ENCODE measurements at regions not wholly inside any gene's neighbourhood (a gene's known extent, or its start where the extent isn't known, plus 50 kb on each side); places are given as distances from the start of the nearest gene placed in this dataset.

DNA sequence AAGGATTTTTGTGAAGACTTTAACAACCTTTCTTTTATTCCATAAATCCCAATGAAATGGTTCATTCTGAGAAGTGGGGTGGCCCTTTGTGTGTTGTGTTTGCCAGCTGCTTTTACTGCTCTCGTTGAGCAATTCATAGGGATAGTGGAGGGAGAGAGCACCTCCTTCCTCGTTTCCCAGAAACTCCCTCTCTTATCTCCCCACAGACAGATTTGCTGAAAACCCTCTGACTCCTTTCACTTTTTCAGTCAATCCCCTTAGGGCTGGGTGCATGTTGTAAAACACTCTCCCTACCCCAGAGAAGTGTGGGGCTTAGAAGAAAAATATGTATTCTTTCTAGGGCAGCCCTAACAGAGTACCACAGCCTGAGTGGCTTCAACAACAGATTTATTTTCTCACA, 557.2 kb upstream of the RGMA start:
- DNase-seq (ENCODE audit: low read depth in 2 of 2): no peak

DNA sequence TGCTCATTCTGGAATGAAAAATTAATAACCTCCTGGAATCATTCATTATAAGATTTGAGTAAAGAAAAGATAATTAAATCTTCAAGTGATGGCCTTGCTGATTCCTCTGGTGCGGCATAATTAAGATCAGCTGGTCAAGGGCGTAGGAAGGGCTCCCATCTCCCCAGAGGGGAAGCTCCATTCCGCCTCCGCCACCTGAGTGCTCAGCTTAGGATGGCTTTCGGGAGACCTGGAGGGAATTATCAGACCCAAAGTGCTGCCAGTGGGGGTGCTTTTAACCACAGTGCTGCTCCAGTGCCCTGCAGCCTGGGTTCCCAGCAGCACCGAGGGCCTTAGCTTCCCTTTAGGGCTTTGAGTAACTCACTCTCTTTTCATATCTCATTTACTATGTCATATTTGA, 556.6 kb upstream of the RGMA start:
- DNase-seq (ENCODE audit: low read depth in 2 of 2): no peak

DNA sequence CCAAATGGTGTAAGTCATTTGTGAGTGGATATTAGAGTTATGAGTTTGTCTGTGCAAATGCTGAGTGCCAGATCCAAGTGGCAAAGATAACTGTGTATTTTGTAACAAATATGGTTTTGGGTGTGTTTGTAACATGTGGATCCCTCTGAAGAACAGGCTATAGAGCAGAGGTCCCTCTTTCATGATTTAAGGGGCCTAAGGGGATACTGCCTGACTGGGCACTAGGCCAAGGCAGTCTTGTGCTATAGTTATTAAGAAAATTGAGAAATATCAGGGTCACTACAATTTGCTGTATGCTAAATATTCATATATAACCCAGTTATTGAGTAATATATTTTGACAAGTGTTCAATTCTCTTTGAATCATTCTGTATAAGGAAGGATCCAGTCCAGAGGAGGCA, 555.6 kb upstream of the RGMA start:
- DNase-seq (ENCODE audit: low read depth in 2 of 2): no peak

DNA sequence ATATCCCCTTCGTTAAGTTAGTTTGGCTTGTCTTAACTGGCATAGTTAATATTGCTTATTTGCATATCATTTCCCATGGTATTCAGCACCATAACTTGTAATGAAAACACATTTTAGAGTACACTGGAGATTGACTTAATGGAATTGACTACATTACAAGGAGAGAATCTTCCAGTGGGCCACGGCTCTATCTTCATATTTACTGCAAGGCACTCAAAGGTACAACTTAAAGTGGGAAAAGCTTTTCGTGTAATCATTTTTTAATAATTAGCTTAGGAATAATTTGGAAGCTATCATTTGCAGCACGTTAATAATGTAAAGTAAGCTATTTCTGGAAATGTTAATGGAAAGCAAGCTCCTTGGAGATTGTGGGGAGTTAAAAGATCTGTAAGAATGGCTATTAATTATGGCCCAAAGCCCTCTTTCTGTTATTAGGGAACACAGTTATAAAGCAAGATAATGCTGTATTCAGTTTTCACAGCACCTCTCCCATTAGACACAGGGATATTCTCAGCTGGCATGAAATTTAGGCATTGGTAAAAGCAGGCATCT, 551.5 kb upstream of the RGMA start:
- no peak for DNase-seq (ENCODE audit: low read depth in 2 of 2)

DNA sequence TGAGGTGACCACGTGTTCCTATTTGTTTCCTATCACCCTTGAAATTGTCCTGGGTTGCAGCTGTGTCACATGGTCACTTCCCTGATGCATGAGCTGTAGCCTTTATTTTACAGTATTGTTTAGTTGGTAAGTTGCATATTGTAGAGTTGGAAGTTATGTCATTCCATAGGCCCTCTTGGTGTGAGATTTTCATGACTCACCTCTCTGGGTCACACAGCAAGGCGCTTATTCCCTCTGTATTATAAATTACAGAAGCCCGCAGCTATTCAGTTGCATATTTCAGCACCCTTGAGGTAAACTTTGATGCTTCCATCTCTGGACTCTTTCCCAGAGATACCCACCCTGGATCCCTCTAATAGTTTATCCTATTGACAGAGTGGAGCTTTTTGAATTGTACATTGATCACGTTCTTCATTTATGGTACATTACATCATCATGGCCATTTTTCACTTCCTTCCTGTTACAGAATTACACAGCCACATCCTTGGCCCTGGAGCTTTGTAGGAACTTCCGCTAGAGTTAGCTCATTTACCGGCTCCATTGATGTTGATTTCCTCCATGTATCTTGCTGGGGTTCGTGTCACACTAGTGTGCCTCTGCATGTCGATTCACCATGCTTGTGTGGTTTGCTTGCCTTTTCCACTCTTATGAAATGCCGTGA, 543.1 kb upstream of the RGMA start:
- DNase-seq (ENCODE audit: low read depth in 2 of 2): no peak

DNA sequence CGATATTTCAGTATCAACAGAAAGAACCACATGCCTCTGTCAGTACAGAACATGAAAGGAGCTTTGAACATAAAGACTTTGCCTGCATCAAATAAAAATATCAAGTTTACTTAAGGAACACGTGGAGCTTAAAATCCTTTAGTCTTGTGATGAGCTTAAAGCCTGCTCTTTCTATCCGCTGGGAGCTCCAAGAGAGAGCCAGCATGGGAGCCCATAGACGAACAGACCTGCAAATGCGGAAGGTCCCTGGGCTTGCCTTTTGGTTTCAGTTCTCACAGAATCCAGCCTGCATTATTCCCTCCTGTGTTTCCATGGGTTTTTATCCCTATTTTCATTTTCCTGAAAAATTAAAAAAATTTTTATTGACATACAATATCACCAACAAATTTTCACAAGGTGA, 530.6 kb upstream of the RGMA start:
- DNase-seq (ENCODE audit: low read depth in 2 of 2): no peak

DNA sequence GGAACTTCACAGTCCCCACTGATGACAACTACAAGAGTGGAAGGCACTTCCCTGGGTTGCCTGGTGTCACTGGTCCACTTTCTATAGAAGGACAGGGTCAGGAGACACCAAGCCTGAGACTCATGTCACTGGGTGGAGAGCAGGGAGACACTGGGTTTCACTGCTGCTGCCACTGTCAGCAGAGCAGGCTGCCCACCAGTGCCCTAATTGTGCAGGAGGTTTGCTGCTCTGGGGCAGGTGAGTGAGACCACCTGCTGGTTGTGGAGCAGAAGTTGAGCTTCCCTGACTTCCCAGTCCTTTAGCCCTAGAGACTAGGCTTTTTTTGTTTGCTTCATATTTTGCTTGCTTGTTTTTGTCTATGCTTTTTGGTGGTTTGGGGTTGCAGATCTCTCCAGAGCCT, 528.4 kb upstream of the RGMA start:
- no peak for DNase-seq (ENCODE audit: low read depth in 2 of 2)

DNA sequence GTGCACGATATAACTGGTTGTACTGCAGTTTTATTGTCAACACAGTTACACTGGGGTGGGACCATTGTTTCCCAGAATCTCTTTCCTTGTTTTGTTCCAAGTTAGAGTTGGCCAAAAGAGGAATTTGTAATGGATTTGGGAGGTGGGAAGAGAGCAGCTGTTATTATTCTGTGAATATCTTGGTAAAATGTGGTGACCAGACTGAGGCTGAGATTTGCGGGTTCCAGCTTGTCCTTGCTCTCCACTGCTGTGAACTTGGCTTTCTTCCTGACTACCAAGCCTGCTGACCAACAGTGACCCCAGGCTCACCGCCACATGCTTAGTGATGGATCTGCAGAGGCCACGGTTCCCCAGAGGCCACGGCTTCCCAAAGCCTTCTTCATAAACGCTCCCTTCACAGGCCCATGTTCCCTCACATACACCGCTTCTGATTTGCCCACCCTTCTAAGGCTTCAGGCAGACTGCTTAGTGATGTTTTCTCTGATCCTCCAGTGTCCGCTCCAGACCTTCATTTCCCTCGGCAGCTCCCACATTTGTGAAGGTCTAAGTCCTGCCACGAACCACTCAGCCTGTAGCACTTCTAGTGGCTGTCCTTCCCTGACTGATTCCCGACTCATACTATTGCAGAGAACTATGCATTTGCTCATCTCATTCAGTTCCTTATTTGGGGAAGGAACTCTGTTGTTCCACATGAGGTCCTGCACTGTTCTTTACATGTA, 525.5 kb upstream of the RGMA start:
- DNase-seq (ENCODE audit: low read depth in 2 of 2): no peak

DNA sequence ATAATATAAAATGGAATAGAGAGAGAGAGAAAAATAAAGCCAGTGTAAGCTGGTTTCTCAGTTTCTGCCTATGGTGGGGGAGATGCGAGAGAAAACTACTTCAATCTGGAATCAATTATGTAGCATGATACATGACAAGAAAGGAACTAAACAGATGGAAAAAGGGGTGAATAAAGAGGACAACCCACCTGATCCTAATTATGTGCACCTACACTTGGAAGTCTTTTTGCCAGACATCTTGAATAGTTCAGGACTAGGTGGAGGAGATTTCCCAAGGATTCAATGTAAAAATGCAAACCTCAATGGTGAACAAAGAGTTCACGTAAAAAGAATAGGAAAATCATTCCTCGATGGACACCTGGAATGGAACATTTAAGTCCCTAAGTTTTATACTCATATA, 524.4 kb upstream of the RGMA start:
- DNase-seq (ENCODE audit: low read depth in 2 of 2): no peak

DNA sequence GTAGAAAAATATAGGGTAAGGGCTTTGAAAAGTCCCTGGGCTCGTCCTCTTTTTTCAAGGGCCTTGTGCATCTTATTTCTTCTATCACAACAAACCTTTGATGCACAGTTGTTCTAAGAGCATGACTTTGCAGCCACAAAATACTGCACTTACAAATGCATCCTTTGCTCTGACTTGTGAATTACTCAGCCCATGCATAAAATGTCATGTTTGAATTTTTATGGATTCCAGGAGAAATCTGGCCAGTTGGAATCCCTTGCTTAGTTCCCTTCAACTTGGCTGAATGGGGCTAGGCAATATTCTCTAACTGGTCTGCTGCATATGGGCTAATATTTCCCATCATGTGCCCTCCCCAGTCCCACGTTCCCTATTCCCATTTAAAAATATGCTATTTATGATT, 523.9 kb upstream of the RGMA start:
- DNase-seq (ENCODE audit: low read depth in 2 of 2): no peak

DNA sequence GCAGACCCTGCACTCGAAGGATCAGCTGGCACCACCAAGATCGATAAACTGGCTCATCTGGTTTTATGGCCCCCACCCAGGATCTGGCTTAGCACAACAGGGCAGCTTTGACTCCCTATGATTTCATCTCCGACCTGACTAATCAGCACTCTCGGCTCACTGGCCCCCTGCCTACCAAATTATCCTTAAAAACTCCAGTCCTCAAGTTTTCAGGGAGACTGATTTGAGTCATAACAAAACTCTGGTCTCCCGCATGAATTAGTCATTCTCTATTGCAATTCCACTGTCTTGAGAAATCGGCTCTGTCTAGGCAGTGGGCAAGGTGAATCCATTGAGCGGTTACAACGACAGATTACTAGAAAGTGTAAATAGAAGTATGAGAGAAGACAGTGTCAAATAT, 521.9 kb upstream of the RGMA start:
- no peak for DNase-seq (ENCODE audit: low read depth in 2 of 2)

DNA sequence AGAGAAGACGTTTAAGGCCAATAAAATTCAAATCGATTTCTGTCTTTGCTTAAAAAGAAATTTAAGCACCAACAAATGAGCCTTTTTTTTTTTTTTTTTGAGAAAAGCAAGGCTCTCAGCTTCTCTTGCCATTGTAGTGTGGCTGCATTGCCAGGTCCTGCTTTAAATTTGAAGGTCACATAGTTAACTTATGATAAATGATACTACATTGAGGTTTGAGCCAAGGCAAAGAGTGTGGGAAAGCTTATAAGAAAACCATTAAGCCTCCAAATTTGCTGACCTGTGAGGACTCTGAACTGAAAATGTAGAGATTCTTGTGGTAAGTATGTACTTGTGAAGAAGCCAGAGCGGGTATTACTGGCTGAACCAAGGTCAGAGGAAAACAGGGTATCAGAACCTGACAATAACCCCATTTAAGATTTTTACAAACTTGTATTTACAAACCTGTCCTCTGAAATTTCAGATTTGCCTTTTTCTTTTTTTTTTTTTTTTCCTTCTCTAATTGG, 519.7 kb upstream of the RGMA start:
- DNase-seq (ENCODE audit: low read depth in 2 of 2): no peak

DNA sequence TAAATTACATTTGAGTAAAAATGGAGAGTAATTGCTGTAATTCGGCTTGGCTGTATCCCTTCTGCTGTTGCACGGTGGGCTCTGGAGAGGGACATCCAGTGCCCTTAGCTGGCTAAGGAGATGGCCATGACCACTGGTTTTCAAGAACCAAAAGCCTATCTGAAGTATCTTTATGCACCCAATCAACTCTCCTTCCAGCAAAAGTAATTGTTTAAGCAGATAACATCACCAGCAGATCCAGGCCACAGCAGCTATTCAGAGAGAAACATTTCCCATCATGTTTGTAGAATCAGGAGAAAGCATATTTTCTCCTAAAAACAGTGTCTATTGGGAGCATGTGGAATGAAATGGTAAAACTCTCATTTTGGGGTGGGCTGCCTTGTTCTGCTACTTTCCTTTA, 514.5 kb upstream of the RGMA start:
- DNase-seq (ENCODE audit: low read depth in 2 of 2): no peak

DNA sequence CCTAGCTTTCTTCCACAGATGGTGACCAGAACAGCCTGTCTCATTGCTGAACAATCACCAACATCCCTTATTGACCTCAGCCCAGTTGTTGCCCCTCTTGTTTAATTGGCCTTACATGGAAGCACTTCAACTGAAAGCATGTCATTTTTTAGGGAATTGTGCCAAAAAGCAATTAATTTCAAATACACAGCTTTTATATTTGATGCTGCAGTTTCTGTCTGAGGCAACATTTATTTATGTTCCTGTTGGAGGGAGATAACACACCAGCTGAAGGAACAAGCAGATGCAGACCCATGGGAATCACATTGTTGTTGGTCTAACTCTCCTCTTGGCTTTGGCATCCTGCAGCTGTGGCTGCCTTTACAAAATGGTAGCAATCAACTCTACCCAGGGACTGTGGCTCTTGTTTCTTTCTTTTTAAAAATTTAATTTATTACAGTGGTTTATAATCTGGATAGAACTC, 498.1 kb upstream of the RGMA start:
- no peak for DNase-seq (ENCODE audit: low read depth in 2 of 2)

DNA sequence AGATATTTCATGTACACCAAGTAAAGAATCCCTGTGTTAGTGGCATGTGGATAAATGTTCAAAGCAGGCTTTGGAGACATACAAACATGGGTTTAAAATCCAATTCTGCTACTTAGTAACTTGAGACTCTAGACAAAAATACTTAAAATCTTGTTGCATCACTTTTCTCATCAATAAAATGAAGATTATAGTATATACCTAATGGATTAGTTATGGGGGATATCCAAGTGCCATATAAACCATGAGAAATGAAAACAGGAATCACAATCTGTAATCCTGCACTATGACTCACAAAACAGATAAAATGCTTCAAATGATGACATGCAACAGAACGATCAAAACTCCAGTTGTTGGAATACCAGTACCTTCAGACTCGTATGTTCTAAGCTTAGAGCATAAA, 496.0 kb upstream of the RGMA start:
- DNase-seq (ENCODE audit: low read depth in 2 of 2): no peak

DNA sequence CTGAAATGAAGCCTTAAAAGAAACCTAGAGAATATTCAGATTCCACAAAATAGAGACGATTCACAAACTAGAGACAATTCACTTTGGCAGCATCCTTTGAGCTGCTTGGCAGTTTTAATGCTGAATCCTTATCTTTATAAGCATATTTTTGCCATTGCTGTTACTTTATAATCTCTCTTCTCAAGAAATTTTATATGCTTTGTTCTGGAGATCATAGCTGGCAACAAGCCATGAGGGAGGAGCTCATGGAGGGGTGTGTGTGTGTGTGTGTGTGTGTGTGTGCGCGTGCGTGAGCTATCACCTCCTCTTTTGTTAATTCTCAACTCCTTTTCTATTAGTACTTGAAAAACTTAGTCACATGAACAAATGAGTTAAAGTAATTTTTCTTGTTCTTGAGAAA, 495.0 kb upstream of the RGMA start:
- no peak for DNase-seq (ENCODE audit: low read depth in 2 of 2)

DNA sequence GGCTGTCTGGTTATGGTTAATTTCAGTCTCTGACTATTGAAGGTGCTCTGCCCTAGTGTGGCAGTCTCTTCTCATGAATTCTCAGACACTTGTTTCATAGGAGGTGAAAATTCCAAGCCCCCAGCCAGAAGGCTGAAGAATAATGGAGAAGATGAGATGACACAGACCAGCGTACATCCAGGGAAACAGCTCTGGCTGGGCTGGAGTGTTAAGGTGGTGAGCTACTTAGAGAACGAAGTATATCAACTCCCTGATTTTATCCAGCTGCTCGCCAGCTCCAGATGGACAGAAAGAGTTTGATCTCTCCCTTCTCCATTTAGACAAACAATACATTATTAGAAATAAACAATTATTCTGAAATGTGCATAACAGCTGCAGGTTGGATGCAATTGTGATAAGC, 494.5 kb upstream of the RGMA start:
- no peak for DNase-seq (ENCODE audit: low read depth in 2 of 2)

DNA sequence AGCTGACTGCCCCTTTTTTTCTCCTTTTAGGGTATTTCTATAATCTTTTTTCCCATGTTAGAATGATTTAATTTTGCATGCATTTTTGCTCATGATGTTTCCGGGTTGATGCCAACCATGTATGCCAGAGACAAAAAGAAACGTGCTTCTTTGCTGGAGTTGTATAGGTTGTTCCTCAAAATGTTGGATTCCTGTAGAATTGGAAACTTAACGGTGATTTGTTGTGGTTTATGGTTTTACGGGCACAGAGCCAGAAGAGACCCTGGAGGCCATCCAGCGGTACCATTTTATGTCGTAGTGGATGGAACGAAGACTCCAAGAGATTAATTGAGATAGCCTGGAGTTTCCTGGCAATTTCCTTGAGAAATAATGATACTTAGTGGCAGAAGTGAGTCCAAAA, 481.5 kb upstream of the RGMA start:
- no peak for DNase-seq (ENCODE audit: low read depth in 2 of 2)

DNA sequence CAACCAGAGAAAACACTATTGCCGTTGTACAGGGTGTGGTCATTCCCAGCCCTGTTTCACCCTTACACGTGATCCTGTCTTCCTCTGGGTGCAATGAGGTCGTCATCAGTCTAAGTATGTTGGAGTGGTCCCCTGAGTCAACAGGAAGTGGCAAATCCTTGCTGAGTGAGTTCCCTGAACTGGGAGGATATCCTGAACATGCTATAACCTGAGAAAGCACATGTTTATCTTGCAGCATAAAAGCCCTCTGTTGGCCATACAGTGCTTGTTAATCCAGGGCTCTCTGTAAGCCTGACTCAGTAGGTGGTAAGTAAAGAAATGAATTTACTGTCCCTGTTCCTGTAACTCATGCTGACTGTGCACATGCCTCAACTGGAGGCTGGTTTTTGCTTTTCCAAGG, 477.8 kb upstream of the RGMA start:
- DNase-seq (ENCODE audit: low read depth in 2 of 2): no peak

DNA sequence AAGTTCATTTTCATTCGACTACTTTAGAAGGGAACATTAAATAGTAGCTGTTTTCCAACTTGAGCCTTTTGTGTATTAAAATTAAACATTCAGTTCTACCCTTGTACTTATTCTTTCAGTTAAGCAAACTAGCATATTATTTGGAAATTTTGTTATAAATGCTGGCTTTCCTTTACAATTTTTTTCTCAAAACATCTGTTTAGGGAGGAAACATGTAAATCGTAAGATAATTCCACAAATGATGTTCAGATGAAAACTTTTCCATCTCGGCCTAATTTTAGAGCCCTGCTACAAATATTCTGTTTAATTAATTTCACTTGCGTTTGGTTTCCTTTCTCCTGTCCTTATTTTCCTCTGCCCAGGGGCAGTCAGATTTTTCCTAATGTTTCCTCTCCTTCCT, 476.2 kb upstream of the RGMA start:
- no peak for DNase-seq (ENCODE audit: low read depth in 2 of 2)

DNA sequence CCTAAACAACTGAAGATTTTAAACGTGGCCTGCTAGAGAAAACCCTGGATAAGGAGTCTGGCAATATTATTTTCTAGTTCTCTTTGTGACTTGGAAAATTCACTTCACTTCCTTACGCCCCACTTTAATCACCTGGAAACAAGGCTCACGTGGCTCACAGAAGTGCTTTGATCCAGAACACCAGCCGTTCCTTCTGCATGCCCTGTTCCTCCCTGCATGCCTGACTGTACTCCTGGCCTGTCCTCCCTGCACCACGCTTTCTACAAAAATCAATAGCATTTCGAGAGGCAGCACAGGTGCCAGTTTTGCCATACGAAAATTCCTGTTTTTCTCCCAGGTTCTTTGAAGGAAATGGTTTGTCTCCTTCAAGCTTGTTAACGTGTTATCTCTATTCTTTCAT, 474.2 kb upstream of the RGMA start:
- DNase-seq (ENCODE audit: low read depth in 2 of 2): no peak

DNA sequence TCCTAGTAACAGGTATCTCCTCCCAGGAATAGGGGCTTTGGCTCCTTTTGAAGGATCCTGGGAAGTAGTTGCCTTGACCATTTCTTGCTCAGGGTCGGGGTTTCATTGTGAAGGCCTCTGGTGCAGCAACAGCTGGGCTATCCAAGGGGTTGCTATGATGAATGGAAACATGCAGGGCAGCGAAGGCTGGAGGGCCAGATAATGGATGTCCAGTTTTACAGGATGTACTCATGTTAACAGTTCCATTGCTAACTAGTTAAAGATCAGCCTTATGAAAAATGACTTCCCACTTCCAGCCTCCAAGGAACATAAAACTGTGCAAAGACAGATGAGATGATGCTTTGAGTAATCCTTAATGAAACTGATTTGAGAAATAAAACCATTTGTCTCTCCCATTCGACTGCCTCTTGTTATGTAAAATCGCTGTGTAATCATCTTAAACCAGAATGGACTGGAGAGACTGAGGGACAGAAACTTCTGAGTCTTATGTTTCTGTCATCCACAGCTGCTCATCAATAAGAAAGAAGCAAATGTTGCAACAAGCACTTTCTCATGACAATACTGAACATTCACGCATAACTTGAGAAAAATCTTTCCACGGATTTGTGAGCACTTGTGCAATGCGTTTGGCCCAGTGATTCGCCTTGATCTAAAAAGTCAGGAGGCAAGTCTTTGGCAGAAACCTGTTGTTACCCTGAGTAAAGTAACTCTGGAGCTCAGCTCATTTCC, 473.5 kb upstream of the RGMA start:
- no peak for DNase-seq (ENCODE audit: low read depth in 2 of 2)

DNA sequence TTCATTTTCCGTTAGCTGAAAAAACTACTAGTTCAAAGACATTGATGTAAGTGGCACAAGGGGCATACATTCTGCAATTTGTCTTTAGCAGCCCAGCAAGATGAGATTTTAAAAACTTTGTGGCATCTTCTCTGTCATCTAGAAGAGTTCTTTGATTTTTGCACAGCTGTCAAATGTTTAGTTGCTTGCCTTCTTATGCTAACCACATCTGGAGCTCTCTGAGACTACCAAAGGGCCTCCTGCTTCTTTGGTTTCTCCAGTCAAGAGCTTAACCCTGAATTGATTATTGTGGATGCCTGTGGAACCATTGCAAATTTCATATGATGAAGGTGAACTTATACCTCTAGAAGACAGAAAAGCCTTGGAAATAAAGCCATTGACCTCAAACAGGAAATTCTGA, 468.7 kb upstream of the RGMA start:
- no peak for DNase-seq (ENCODE audit: low read depth in 2 of 2)

Data from stimulated activated CD8-positive, alpha-beta memory T cell treated with anti-CD3 and anti-CD28 coated beads, Interleukin-15, amount 100 ng/mL, for 4 hours (primary cell).